ENCODE measurements at regions not wholly inside any gene's neighbourhood (a gene's known extent, or its start where the extent isn't known, plus 50 kb on each side); places are given as distances from the start of the nearest gene placed in this dataset.

DNA sequence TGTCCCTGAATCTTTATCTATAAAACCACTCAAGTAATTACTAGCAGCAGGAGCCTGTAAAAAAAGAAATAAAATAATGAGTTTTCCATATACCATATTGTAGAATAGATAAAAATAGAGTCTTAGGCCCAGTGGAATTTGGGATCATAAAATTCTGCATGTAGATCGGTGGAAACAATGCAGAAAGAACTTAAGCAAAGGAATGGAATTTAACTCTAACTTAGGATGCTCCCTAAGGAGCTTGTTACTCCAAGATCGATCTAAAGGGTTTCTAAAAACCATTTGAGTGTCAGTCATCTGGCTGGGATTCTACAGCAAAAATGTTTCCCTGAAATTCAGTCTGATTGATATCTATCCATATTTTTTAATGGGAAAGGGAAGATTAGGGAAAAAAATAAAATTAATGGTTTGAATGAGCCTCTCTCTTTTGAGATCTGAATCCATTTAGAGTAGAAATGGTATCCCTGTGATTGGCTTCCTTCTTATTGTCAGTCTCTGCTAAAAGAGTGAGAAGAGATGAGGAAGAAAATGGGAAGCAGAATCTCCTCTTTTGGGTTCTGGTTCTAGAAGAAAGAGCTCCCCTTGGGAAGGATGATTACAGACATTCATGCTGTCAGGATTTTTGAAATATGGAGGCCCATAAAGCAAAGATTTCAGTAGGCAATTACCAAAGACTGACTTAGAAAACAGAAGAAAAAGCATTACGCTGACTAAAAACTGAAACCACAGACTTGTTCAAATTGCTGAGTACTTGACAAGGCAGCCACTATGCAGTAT, 564.3 kb upstream of the MARCKS start:
- Histone ChIP-seq H3K9me3 (replicated peaks; ENCODE audit: control insufficient read depth, insufficient read depth, low read length) (no peaks in the 10 kb centered on the region), H3K36me3 (ENCODE audit: control insufficient read depth in 2 of 2, extremely low read depth in 1 of 2, insufficient read depth in 2 of 2, low read length in 2 of 2) (no peaks in the 10 kb centered on the region), H3K9ac (replicated peaks; ENCODE audit: extremely low read depth, insufficient read depth, low read length) (no peak overlapping the region), H3K27ac (ENCODE audit: insufficient read depth, low read depth, low read length) (no peak overlapping the region), H3K4me2 (ENCODE audit: insufficient read depth, low read length) (no peak overlapping the region), H2AFZ (ENCODE audit: low read depth, low read length) (no peak overlapping the region), H3K27me3 (ENCODE audit: control insufficient read depth in 2 of 2, insufficient read depth in 2 of 2, low read length in 2 of 2) (no peaks in the 10 kb centered on the region), H3K9me1 (replicated peaks; ENCODE audit: control insufficient read depth, extremely low read depth, insufficient read depth, low read length) (no peaks in the 10 kb centered on the region), H3K79me2 (ENCODE audit: control insufficient read depth, insufficient read depth, low read length) (no peaks in the 10 kb centered on the region), H3K4me3 (replicated peaks in 1 of 3; ENCODE audit: insufficient read depth in 1 of 3, low read depth in 1 of 3, low read length in 3 of 3) (no peak overlapping the region), H4K20me1 (replicated peaks; ENCODE audit: control insufficient read depth, extremely low read depth, insufficient read depth, low read length) (no peaks in the 10 kb centered on the region), H3K4me1 (ENCODE audit: control insufficient read depth, extremely low read depth, insufficient read depth, low read length) (no peaks in the 10 kb centered on the region)
- ChIA-PET CTCF (interaction anchor here (0.9 kb wide), 1 partner anchor 15 kb away, joined by 3 read pairs; no protein-coding TSS in a partner anchor), POLR2A (no interaction called here)
- TF ChIP-seq EZH2 (IDR thresholded peaks at IDR 0.05; ENCODE audit: borderline replicate concordance, low read depth, low read length, severe bottlenecking) (no peak), MYC (IDR thresholded peaks at IDR 0.05; ENCODE audit: low read depth, low read length) (no peak), POLR2AphosphoS5 (IDR thresholded peaks at IDR 0.05; ENCODE audit: insufficient read depth, low read depth, low read length) (no peak), GATA2 (IDR thresholded peaks at IDR 0.05; ENCODE audit: insufficient read depth, insufficient read length, low read depth, low read length) (no peak), JUN (IDR thresholded peaks at IDR 0.05; ENCODE audit: borderline replicate concordance, insufficient read depth, insufficient read length, low read depth) (no peak), POLR2A (IDR thresholded peaks at IDR 0.05; ENCODE audit: low read depth, low read length) (no peak)
- TF ChIP-seq, protein P1, sequence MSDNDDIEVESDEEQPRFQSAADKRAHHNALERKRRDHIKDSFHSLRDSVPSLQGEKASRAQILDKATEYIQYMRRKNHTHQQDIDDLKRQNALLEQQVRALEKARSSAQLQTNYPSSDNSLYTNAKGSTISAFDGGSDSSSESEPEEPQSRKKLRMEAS (IDR thresholded peaks at IDR 0.05; ENCODE audit: insufficient read depth, insufficient read length): no peak
- intact Hi-C loops (cut with micrococcal nuclease): no loop called here
- DNase-seq (ENCODE audit: low read depth, low spot score): no peak
- FAIRE-seq: no peak
- dilution Hi-C loops (cut with MboI; ENCODE audit: extremely low pct_ligation_motif_present, low sequenced_read_pairs): no loop called here
- no TSS peak for BruUV-seq (replicated peaks)

DNA sequence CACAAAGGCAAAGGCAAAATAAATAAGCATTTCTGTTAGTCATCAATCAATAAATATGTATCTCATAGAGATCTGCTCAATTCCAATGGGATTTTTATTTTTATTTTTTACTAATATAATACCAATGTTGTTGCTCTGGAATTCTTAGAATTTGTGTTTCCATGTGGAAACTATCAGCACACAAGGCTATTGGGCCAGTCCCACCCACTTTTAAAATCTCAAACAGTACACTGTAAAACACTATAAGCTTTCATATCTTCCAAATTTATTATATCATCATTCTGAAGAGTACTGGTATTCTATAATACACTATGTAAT, 563.8 kb upstream of the MARCKS start:
- Histone ChIP-seq H3K36me3 (ENCODE audit: control insufficient read depth in 2 of 2, extremely low read depth in 1 of 2, insufficient read depth in 2 of 2, low read length in 2 of 2) (no peaks in the 10 kb centered on the region), H3K79me2 (ENCODE audit: control insufficient read depth, insufficient read depth, low read length) (no peaks in the 10 kb centered on the region), H3K4me1 (ENCODE audit: control insufficient read depth, extremely low read depth, insufficient read depth, low read length) (no peaks in the 10 kb centered on the region), H3K27ac (ENCODE audit: insufficient read depth, low read depth, low read length) (no peak overlapping the region), H3K9me3 (replicated peaks; ENCODE audit: control insufficient read depth, insufficient read depth, low read length) (no peaks in the 10 kb centered on the region), H3K9ac (replicated peaks; ENCODE audit: extremely low read depth, insufficient read depth, low read length) (no peak overlapping the region), H2AFZ (ENCODE audit: low read depth, low read length) (no peak overlapping the region), H3K9me1 (replicated peaks; ENCODE audit: control insufficient read depth, extremely low read depth, insufficient read depth, low read length) (no peaks in the 10 kb centered on the region), H3K4me3 (replicated peaks in 1 of 3; ENCODE audit: insufficient read depth in 1 of 3, low read depth in 1 of 3, low read length in 3 of 3) (no peak overlapping the region), H3K4me2 (ENCODE audit: insufficient read depth, low read length) (no peak overlapping the region), H4K20me1 (replicated peaks; ENCODE audit: control insufficient read depth, extremely low read depth, insufficient read depth, low read length) (no peaks in the 10 kb centered on the region), H3K27me3 (ENCODE audit: control insufficient read depth in 2 of 2, insufficient read depth in 2 of 2, low read length in 2 of 2) (no peaks in the 10 kb centered on the region)
- intact Hi-C loops (cut with micrococcal nuclease) (no loop called here), dilution Hi-C loops (cut with MboI; ENCODE audit: extremely low pct_ligation_motif_present, low sequenced_read_pairs) (no loop called here)
- no peak for TF ChIP-seq GATA2 (IDR thresholded peaks at IDR 0.05; ENCODE audit: insufficient read depth, insufficient read length, low read depth, low read length)
- no peak for TF ChIP-seq POLR2A (IDR thresholded peaks at IDR 0.05; ENCODE audit: low read depth, low read length)
- no peak for TF ChIP-seq JUN (IDR thresholded peaks at IDR 0.05; ENCODE audit: borderline replicate concordance, insufficient read depth, insufficient read length, low read depth)
- no peak for TF ChIP-seq POLR2AphosphoS5 (IDR thresholded peaks at IDR 0.05; ENCODE audit: insufficient read depth, low read depth, low read length)
- TF ChIP-seq, protein P1 (IDR thresholded peaks at IDR 0.05; ENCODE audit: insufficient read depth, insufficient read length): no peak
- TF ChIP-seq EZH2 (IDR thresholded peaks at IDR 0.05; ENCODE audit: borderline replicate concordance, low read depth, low read length, severe bottlenecking): no peak
- no peak for TF ChIP-seq FOS (IDR thresholded peaks at IDR 0.05; ENCODE audit: borderline replicate concordance, insufficient read depth, low read length)
- TF ChIP-seq, protein P2, sequence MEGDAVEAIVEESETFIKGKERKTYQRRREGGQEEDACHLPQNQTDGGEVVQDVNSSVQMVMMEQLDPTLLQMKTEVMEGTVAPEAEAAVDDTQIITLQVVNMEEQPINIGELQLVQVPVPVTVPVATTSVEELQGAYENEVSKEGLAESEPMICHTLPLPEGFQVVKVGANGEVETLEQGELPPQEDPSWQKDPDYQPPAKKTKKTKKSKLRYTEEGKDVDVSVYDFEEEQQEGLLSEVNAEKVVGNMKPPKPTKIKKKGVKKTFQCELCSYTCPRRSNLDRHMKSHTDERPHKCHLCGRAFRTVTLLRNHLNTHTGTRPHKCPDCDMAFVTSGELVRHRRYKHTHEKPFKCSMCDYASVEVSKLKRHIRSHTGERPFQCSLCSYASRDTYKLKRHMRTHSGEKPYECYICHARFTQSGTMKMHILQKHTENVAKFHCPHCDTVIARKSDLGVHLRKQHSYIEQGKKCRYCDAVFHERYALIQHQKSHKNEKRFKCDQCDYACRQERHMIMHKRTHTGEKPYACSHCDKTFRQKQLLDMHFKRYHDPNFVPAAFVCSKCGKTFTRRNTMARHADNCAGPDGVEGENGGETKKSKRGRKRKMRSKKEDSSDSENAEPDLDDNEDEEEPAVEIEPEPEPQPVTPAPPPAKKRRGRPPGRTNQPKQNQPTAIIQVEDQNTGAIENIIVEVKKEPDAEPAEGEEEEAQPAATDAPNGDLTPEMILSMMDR (IDR thresholded peaks at IDR 0.05; ENCODE audit: extremely low read depth in 1 of 2, insufficient read depth in 1 of 2, low read depth in 1 of 2, low read length in 2 of 2): no peak
- no peak for TF ChIP-seq MYC (IDR thresholded peaks at IDR 0.05; ENCODE audit: low read depth, low read length)
- BruUV-seq (replicated peaks): no TSS peak
- POLR2A ChIA-PET: no interaction called here
- FAIRE-seq: no peak
- CTCF ChIA-PET: no interaction called here
- no peak for DNase-seq (ENCODE audit: low read depth, low spot score)

Data from endothelial cell of umbilical vein (primary cell).